ENCODE measurements at regions not wholly inside any gene's neighbourhood (a gene's known extent, or its start where the extent isn't known, plus 50 kb on each side); places are given as distances from the start of the nearest gene placed in this dataset.

DNA sequence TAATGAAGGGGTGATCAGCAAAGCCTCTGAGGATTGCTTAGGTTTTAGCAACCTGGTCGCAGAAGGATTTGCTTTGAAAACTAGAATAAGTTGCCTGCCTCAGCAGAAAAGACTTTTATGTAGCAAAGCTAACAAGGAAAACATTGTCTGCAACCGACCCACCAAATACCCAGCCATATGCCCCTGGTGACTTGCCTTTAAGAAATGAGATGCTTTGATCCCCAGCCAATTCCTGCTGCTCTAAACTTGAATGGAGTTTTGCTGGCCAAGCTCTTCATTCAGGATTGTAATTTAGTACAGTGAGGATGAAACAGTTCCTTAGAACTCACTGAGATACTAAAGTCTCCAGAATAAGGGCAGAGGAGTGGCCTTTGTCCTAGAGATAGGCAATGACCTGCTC, 139.8 kb upstream of the PROK2 start:
- Histone ChIP-seq H4K20me1 (replicated peaks in 1 of 2; ENCODE audit: control insufficient read depth in 1 of 2, insufficient read depth in 2 of 2, low read length in 2 of 2) (no peaks in the 10 kb centered on the region), H3K27me3 (replicated peaks in 1 of 4; ENCODE audit: control insufficient read depth in 3 of 4, extremely low read depth in 1 of 4, insufficient read depth in 3 of 4, low read length in 3 of 4) (no peaks in the 10 kb centered on the region), H2BK20ac (ENCODE audit: low read length) (peak overlapping the region; percentile 87; the same call in 1 of the 2 replicates), H4K5ac (ENCODE audit: insufficient read length, low read depth, low read length) (no peak overlapping the region), H3K23ac (ENCODE audit: insufficient read length) (no peak overlapping the region), H2AFZ (ENCODE audit: low read length) (no peak overlapping the region), H4K91ac (replicated peaks; ENCODE audit: insufficient read length, low read length) (peak overlapping the region; percentile 79), H2BK12ac (ENCODE audit: low read depth, low read length) (no peak overlapping the region), H3K36me3 (ENCODE audit: control insufficient read depth in 2 of 4, insufficient read depth in 4 of 4, low read length in 3 of 4) (no peaks in the 10 kb centered on the region), H3K14ac (ENCODE audit: insufficient read length) (no peak overlapping the region), H3K27ac (ENCODE audit: low read depth, low read length) (no peak overlapping the region), H3K18ac (ENCODE audit: extremely low read depth, low read length) (no peak overlapping the region), H3K4me1 (replicated peaks in 1 of 4; ENCODE audit: control insufficient read depth in 3 of 4, insufficient read depth in 4 of 4, low read length in 3 of 4) (peaks cover 5 to 11% (median 8%) of the 10 kb centered on the region in 4 experiments; a peak in 6 of 7 replicates), H3K79me2 (ENCODE audit: control insufficient read depth in 1 of 2, insufficient read depth in 2 of 2, low read length in 2 of 2) (no peaks in the 10 kb centered on the region), H3K79me1 (ENCODE audit: low read depth, low read length) (no peaks in the 10 kb centered on the region), H3K9ac (replicated peaks in 1 of 4; ENCODE audit: extremely low read depth in 1 of 4, low read depth in 3 of 4, low read length in 3 of 4) (no peak overlapping the region), H4K8ac (ENCODE audit: extremely low read depth, insufficient read depth, low read length) (no peak overlapping the region), H2BK15ac (ENCODE audit: low read length) (no peak overlapping the region), H2BK5ac (ENCODE audit: low read depth, low read length) (peak overlapping the region; percentile 86; the same call in 1 of the 2 replicates), H3K4ac (replicated peaks; ENCODE audit: insufficient read length, low read depth, low read length) (no peak overlapping the region), H3K4me2 (ENCODE audit: insufficient read depth in 1 of 2, low read depth in 2 of 2, low read length in 2 of 2) (no peak overlapping the region; a peak in 1 of 4 replicates), H3K23me2 (ENCODE audit: low read depth, low read length) (0 out of 2 replicates have a peak, but pooled peaks cover 1% of the 10 kb centered on the region), H3K4me3 (ENCODE audit: extremely low read depth in 1 of 4, insufficient read depth in 2 of 4, low read depth in 3 of 4, low read length in 4 of 4) (no peak overlapping the region; a peak in 1 of 8 replicates), H3K9me3 (ENCODE audit: insufficient read depth in 2 of 2, low read depth in 1 of 2, low read length in 1 of 2) (0 out of 4 replicates have a peak, but pooled peaks cover 0 to 4% of the 10 kb centered on the region in 2 experiments), H3K56ac (replicated peaks; ENCODE audit: insufficient read length, low read depth, low read length) (no peak overlapping the region), H2BK120ac (replicated peaks; ENCODE audit: low read depth, low read length) (no peak overlapping the region), H2AK5ac (ENCODE audit: low read depth, low read length) (peak overlapping the region; percentile 57; the same call in 1 of the 2 replicates)
- 90% methylated on average over 2 of the region's 2 CpGs; no CpG with 5 or more reads in 1 of the 2 experiments for WGBS, 2 experiments (ENCODE audit: extremely low coverage in 1 of 2, insufficient coverage in 1 of 2, insufficient read length in 1 of 2, insufficient replicate concordance in 2 of 2, low coverage in 1 of 2, low lambda C conversion rate in 2 of 2, missing lambda C conversion rate in 1 of 2)
- CTCF ChIA-PET (ENCODE audit: partially characterized antibody) = interaction anchor here (0.8 to 1.6 kb wide), 3 partner anchors 46 to 898 kb away, joined by 3 to 8 read pairs (median 4); no protein-coding TSS in a partner anchor
- POLR2A ChIA-PET (ENCODE audit: partially characterized antibody) = interaction anchor here (0.5 kb wide), 1 partner anchor 221 kb away, joined by 3 read pairs; no protein-coding TSS in a partner anchor
- FAIRE-seq = no peak
- no peak for DNase-seq (ENCODE audit: low read depth in 1 of 2, low spot score in 2 of 2)
- TF ChIP-seq SP4 (IDR thresholded peaks at IDR 0.05; ENCODE audit: low read length) (no peak), ZNF274 (IDR thresholded peaks at IDR 0.05; ENCODE audit: borderline replicate concordance, extremely low read depth, low read length) (no peak)

Data from H1 (cell line).